Mesothelial cell of epicardium (in vitro differentiated cells): ENCODE measurements at regions not wholly inside any gene's neighbourhood (a gene's known extent, or its start where the extent isn't known, plus 50 kb on each side); places are given as distances from the start of the nearest gene placed in this dataset.
"Not testable (repeated sequence)": the region's sequence is repeated elsewhere in the genome, so short reads cannot be mapped to it uniquely, and the experiment has no call there.

Source experiments
- DNase-seq, 2 experiments: peaks; one replicate each; pipeline ENCODE4 v3.0.0; 2021; ENCODE audit warnings: low spot score in 2 of 2; ENCODE audit not compliant: unreplicated experiment in 2 of 2
- H3K27ac Mint-ChIP-seq: 2 replicates; pipeline ENCODE4 v1.8.0; 2021; ENCODE audit warnings: mixed read lengths
- H3K27me3 Mint-ChIP-seq: 2 replicates; pipeline ENCODE4 v1.8.0; 2021; ENCODE audit warnings: low read depth, mixed read lengths
- H3K36me3 Mint-ChIP-seq: 2 replicates; pipeline ENCODE4 v1.8.0; 2021; ENCODE audit warnings: mixed read lengths
- H3K4me1 Mint-ChIP-seq: 2 replicates; pipeline ENCODE4 v1.8.0; 2021; ENCODE audit warnings: mixed read lengths
- H3K4me3 Mint-ChIP-seq: 2 replicates; pipeline ENCODE4 v1.8.0; 2021; ENCODE audit warnings: mild to moderate bottlenecking, moderate library complexity, mixed read lengths
- H3K9me3 Mint-ChIP-seq: 2 replicates; pipeline ENCODE4 v1.8.0; 2021; ENCODE audit warnings: mixed read lengths
- TF ChIP-seq, protein P1 (sequence below): fragments of 200-600 bp; sonication (generic); IDR thresholded peaks from one replicate; pipeline ENCODE4 v1.5.0; 2021; ENCODE audit warnings: antibody characterized with exemption; ENCODE audit not compliant: unreplicated experiment

DNA sequence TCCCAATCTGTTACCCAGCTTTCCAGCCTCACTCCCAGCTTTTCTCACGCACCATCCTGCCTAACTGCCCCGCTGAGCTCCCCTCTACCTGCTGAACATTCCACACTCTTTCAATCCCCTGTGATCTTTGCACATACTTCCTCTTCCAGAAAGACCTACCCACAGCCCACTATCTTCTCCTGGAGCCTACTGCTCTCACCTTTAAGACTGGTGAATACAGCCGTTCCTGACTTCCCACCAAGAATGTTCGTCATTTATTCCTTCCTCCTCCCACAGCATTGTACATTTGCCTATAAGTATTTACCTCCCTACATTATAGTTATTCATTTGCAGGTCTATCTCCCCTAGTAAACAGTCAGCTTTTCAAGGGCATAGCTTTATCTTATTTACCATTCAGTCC, 61.9 kb upstream of the MBOAT1 start:
- Mint-ChIP-seq H3K9me3 (no peaks in the 10 kb centered on the region), H3K4me3 (no peak overlapping the region), H3K27ac (no peak overlapping the region), H3K4me1 (peaks cover 7% of the 10 kb centered on the region), H3K36me3 (no peaks in the 10 kb centered on the region), H3K27me3 (peaks cover 3% of the 10 kb centered on the region)
- DNase-seq = no peak
- TF ChIP-seq, protein P1, sequence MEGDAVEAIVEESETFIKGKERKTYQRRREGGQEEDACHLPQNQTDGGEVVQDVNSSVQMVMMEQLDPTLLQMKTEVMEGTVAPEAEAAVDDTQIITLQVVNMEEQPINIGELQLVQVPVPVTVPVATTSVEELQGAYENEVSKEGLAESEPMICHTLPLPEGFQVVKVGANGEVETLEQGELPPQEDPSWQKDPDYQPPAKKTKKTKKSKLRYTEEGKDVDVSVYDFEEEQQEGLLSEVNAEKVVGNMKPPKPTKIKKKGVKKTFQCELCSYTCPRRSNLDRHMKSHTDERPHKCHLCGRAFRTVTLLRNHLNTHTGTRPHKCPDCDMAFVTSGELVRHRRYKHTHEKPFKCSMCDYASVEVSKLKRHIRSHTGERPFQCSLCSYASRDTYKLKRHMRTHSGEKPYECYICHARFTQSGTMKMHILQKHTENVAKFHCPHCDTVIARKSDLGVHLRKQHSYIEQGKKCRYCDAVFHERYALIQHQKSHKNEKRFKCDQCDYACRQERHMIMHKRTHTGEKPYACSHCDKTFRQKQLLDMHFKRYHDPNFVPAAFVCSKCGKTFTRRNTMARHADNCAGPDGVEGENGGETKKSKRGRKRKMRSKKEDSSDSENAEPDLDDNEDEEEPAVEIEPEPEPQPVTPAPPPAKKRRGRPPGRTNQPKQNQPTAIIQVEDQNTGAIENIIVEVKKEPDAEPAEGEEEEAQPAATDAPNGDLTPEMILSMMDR = no peak

DNA sequence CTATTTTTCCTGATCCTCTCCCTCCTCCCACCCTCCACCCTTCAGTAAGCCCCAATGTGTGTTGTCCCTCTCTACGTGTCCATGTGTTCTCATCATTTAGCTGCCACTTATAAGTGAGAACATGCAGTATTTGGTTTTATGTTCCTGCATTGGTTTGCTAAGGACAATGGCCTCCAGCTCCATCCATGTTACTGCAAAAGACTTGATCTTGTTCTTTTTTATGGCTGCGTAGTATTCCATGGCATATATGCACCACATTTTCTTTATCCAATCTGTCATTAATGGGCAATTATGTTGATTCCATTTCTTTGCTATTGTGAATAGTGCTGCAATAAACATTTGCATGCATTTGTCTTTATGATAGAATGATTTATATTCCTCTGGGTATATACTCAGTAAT, 63.6 kb upstream of the MBOAT1 start:
- not testable (repeated sequence) for H3K4me1 Mint-ChIP-seq, H3K36me3 Mint-ChIP-seq, H3K27ac Mint-ChIP-seq, DNase-seq, H3K9me3 Mint-ChIP-seq, H3K27me3 Mint-ChIP-seq, H3K4me3 Mint-ChIP-seq

GRCh38 chr6:20277724-20278123, 65.5 kb upstream of the MBOAT1 start:
- DNase-seq, H3K36me3 Mint-ChIP-seq, H3K4me3 Mint-ChIP-seq, H3K4me1 Mint-ChIP-seq, H3K27ac Mint-ChIP-seq, H3K27me3 Mint-ChIP-seq: not testable (repeated sequence)
- H3K9me3 Mint-ChIP-seq = peaks cover 17% of the 10 kb centered on the region

- Mint-ChIP-seq H3K27ac (no peak overlapping the region), H3K9me3 (peaks cover 30% of the 10 kb centered on the region), H3K27me3 (peaks cover 3% of the 10 kb centered on the region), H3K4me3 (no peak overlapping the region), H3K4me1 (no peaks in the 10 kb centered on the region), H3K36me3 (peaks cover 2% of the 10 kb centered on the region)
- TF ChIP-seq, protein P1 = no peak
- DNase-seq = no peak
Observed at GRCh38 chr6:20279051-20279450, 66.8 kb upstream of the MBOAT1 start.

DNA sequence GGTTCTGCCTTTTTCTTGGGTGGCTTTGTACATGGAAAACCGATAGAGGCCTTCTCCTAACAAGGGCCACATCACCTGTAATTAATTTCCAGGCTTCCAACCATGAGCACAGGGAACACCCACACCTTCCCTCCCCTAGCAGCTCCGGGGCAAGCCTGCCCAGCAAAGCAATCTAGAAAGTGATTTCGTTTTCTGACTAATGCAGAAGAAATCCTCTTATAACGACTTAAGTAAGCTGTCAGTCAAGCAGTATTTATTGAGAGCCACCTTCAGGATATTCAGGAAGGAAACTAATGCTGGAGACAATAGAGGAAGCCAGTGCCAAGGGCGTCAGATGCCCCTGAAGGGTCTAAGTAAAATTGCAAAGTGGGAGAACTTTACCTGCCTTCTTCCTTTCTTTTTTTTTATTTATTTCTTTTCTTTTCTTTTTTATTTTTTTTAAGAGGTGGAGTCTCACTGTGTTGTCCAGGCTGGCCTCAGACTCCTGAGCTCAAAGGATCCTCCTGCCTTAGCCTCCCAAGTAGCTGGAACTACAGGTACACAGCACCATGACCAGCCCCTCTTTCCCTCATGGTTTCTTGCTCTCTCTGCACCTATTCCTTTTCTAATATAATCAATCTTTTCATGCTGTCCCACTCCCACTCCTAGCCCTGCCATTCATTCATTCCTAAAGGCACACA, 67.5 kb upstream of the MBOAT1 start:
- TF ChIP-seq, protein P1 = no peak
- Mint-ChIP-seq H3K4me3 (no peak overlapping the region), H3K4me1 (no peaks in the 10 kb centered on the region), H3K27ac (no peak overlapping the region), H3K9me3 (peaks cover 36% of the 10 kb centered on the region), H3K36me3 (peaks cover 2% of the 10 kb centered on the region), H3K27me3 (peaks cover 3% of the 10 kb centered on the region)
- no peak for DNase-seq

DNA sequence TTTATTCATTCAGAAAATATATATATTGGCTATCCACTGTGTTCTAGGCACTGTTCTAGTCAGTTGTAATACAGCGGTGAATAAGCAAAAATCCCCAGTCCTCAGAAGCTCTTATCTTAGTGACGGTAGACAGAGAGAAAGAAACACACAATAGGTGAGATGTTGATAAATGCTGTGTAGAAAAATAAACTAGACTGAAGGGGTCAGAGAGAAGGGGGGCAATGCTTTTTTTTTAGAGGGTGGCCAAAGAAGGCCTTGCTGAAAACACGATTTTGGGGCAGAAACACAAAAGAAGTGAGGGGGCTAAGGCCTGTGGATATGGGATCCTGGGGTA, 68.0 kb upstream of the MBOAT1 start:
- Mint-ChIP-seq H3K27ac (no peak overlapping the region), H3K9me3 (peaks cover 36% of the 10 kb centered on the region), H3K27me3 (peaks cover 3% of the 10 kb centered on the region), H3K4me3 (no peak overlapping the region), H3K36me3 (peaks cover 2% of the 10 kb centered on the region), H3K4me1 (no peaks in the 10 kb centered on the region)
- TF ChIP-seq, protein P1 = no peak
- DNase-seq = no peak

DNA sequence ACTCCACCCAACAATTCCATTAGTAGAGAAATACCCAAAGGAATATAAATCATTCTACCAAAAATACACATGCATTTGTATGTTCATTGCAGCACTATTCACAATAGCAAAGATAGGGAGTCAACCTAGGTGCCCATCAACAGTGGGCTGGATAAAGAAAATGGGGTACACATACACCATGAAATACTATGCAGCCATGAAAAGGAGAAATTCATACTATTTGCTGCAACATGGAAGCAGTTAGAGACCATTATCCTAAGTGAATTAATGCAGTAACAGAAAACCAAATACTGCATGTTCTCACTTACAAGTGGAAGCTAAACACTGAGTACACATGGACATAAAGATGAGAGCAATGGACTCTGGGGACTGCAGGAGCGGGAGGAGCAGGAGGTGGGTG, 72.4 kb upstream of the MBOAT1 start:
- peaks cover 2% of the 10 kb centered on the region for H3K36me3 Mint-ChIP-seq
- TF ChIP-seq, protein P1 = no peak
- peaks cover 41% of the 10 kb centered on the region for H3K9me3 Mint-ChIP-seq
- H3K27ac Mint-ChIP-seq = no peak overlapping the region
- H3K27me3 Mint-ChIP-seq = no peaks in the 10 kb centered on the region
- H3K4me3 Mint-ChIP-seq = no peak overlapping the region
- DNase-seq = no peak
- H3K4me1 Mint-ChIP-seq = no peaks in the 10 kb centered on the region
